ENCODE measurements at regions not wholly inside any gene's neighbourhood (a gene's known extent, or its start where the extent isn't known, plus 50 kb on each side); places are given as distances from the start of the nearest gene placed in this dataset.

GRCh38 chr14:43479596-43480195 lies 1027.4 kb downstream of the FSCB start:
- TF ChIP-seq CTCF (conservative IDR thresholded peaks at IDR 0.05; ENCODE audit: low read depth in 2 of 2) = no peak
- TF ChIP-seq EZH2 (IDR thresholded peaks at IDR 0.05; ENCODE audit: low read depth, unreplicated experiment) = no peak
- no peak for TF ChIP-seq EZH2phosphoT487 (IDR thresholded peaks at IDR 0.05; ENCODE audit: unreplicated experiment)
- no peak for TF ChIP-seq ETS1 (IDR thresholded peaks at IDR 0.05)
- no peak for TF ChIP-seq POLR2AphosphoS5 (IDR thresholded peaks at IDR 0.05; ENCODE audit: low read depth)
- TF ChIP-seq NANOG (IDR thresholded peaks at IDR 0.05; ENCODE audit: borderline replicate concordance) = no peak
- TF ChIP-seq, protein P1, sequence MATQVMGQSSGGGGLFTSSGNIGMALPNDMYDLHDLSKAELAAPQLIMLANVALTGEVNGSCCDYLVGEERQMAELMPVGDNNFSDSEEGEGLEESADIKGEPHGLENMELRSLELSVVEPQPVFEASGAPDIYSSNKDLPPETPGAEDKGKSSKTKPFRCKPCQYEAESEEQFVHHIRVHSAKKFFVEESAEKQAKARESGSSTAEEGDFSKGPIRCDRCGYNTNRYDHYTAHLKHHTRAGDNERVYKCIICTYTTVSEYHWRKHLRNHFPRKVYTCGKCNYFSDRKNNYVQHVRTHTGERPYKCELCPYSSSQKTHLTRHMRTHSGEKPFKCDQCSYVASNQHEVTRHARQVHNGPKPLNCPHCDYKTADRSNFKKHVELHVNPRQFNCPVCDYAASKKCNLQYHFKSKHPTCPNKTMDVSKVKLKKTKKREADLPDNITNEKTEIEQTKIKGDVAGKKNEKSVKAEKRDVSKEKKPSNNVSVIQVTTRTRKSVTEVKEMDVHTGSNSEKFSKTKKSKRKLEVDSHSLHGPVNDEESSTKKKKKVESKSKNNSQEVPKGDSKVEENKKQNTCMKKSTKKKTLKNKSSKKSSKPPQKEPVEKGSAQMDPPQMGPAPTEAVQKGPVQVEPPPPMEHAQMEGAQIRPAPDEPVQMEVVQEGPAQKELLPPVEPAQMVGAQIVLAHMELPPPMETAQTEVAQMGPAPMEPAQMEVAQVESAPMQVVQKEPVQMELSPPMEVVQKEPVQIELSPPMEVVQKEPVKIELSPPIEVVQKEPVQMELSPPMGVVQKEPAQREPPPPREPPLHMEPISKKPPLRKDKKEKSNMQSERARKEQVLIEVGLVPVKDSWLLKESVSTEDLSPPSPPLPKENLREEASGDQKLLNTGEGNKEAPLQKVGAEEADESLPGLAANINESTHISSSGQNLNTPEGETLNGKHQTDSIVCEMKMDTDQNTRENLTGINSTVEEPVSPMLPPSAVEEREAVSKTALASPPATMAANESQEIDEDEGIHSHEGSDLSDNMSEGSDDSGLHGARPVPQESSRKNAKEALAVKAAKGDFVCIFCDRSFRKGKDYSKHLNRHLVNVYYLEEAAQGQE (IDR thresholded peaks at IDR 0.05; ENCODE audit: unreplicated experiment) = no peak

All from GM23338 (cell line).